GM19035 (cell line): ENCODE measurements at regions not wholly inside any gene's neighbourhood (a gene's known extent, or its start where the extent isn't known, plus 50 kb on each side); places are given as distances from the start of the nearest gene placed in this dataset.

Experiments
- ATAC-seq: cut with Tn5 transposase; IDR thresholded peaks from one replicate; pipeline ENCODE4 v1.9.1; 2021; ENCODE audit not compliant: unreplicated experiment

- no peak for ATAC-seq
These were observed 218.0 kb downstream of the TMEM38B start for GRCh38 chr9:105912157-105912862.

GRCh38 chr9:105912863-105913516 is 218.6 kb downstream of the TMEM38B start:
- no peak for ATAC-seq

GRCh38 chr9:105921057-105921726 is 226.9 kb downstream of the TMEM38B start:
- no peak for ATAC-seq

- no peak for ATAC-seq
These were observed 234.1 kb downstream of the TMEM38B start for GRCh38 chr9:105928416-105928815.

- ATAC-seq = no peak
These were observed 235.8 kb downstream of the TMEM38B start for GRCh38 chr9:105930011-105930627.

- no peak for ATAC-seq
These were observed 237.9 kb downstream of the TMEM38B start for GRCh38 chr9:105932276-105932675.

- no peak for ATAC-seq
These were observed 256.1 kb downstream of the TMEM38B start for GRCh38 chr9:105950448-105950847.

- no peak for ATAC-seq
These were observed 256.6 kb downstream of the TMEM38B start for GRCh38 chr9:105950894-105951293.

- no peak for ATAC-seq
These were observed 260.2 kb downstream of the TMEM38B start for GRCh38 chr9:105954517-105954916.

- no peak for ATAC-seq
These were observed 263.5 kb downstream of the TMEM38B start for GRCh38 chr9:105957830-105958229.

- no peak for ATAC-seq
These were observed 264.2 kb downstream of the TMEM38B start for GRCh38 chr9:105958587-105958986.

GRCh38 chr9:105959531-105959930 is 265.2 kb downstream of the TMEM38B start:
- ATAC-seq = no peak

GRCh38 chr9:105963343-105964099 is 269.2 kb downstream of the TMEM38B start:
- ATAC-seq = no peak

GRCh38 chr9:105964156-105964555 is 269.8 kb downstream of the TMEM38B start:
- no peak for ATAC-seq

GRCh38 chr9:105966834-105967233 is 272.5 kb downstream of the TMEM38B start:
- ATAC-seq = no peak

- no peak for ATAC-seq
These were observed 272.9 kb downstream of the TMEM38B start for GRCh38 chr9:105967248-105967647.

- no peak for ATAC-seq
These were observed 273.5 kb downstream of the TMEM38B start for GRCh38 chr9:105967797-105968196.

- ATAC-seq = no peak
These were observed 274.6 kb downstream of the TMEM38B start for GRCh38 chr9:105968811-105969466.

GRCh38 chr9:105969636-105970035 is 275.3 kb downstream of the TMEM38B start:
- ATAC-seq = no peak

- no peak for ATAC-seq
These were observed 277.6 kb downstream of the TMEM38B start for GRCh38 chr9:105971986-105972385.
